ENCODE measurements at regions not wholly inside any gene's neighbourhood (a gene's known extent, or its start where the extent isn't known, plus 50 kb on each side); places are given as distances from the start of the nearest gene placed in this dataset.
"Not testable (repeated sequence)": the region's sequence is repeated elsewhere in the genome, so short reads cannot be mapped to it uniquely, and the experiment has no call there.

GRCh38 chr7:152594801-152595200 is 81.1 kb downstream of the XRCC2 start:
- H3K27ac ChIP-seq (ENCODE audit: low read depth, low read length) = no peak overlapping the region
- no peak overlapping the region for H2AFZ ChIP-seq (ENCODE audit: low read length, unreplicated experiment)
- no peak overlapping the region for H3K4me3 ChIP-seq (ENCODE audit: low read depth, low read length)
- no peaks in the 10 kb centered on the region for H3K27me3 ChIP-seq (ENCODE audit: insufficient read depth, low read length)
- H3K36me3 ChIP-seq (ENCODE audit: insufficient read depth, low read length) = no peaks in the 10 kb centered on the region
- H3K4me1 ChIP-seq (ENCODE audit: control insufficient read depth, insufficient read depth, low read length, unreplicated experiment) = no peaks in the 10 kb centered on the region
- no peaks in the 10 kb centered on the region for H3K79me2 ChIP-seq (ENCODE audit: control insufficient read depth, insufficient read depth, low read length, unreplicated experiment)

- H3K79me2 ChIP-seq (ENCODE audit: control insufficient read depth, insufficient read depth, low read length, unreplicated experiment) = no peaks in the 10 kb centered on the region
Observed at GRCh38 chr7:152591976-152592375, 84.0 kb downstream of the XRCC2 start.

DNA sequence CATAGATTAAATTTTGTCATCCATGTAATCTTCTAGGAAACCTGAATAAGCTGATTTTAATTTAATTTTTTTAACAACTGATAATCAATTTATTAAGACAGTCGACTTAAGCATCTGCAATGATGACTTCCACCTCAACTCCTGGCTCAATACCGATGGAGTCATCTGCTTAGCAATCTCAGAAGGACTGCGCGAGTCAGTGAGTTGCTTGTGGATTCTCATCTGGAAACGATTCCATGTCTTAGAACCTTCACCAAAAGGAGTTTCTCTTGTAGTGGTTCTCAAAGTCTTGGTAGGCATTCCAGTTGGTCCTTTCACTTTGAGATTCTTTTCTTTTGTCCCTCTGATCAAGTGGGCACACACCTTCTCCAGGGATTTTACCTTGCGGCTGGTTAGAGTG is 85.5 kb downstream of the XRCC2 start:
- no peaks in the 10 kb centered on the region for H3K27me3 ChIP-seq (ENCODE audit: insufficient read depth, low read length)
- H3K79me2 ChIP-seq (ENCODE audit: control insufficient read depth, insufficient read depth, low read length, unreplicated experiment) = no peaks in the 10 kb centered on the region
- H3K4me3 ChIP-seq (ENCODE audit: low read depth, low read length) = no peak overlapping the region
- no peak overlapping the region for H2AFZ ChIP-seq (ENCODE audit: low read length, unreplicated experiment)
- H3K36me3 ChIP-seq (ENCODE audit: insufficient read depth, low read length) = no peaks in the 10 kb centered on the region
- no peak overlapping the region for H3K27ac ChIP-seq (ENCODE audit: low read depth, low read length)
- H3K4me1 ChIP-seq (ENCODE audit: control insufficient read depth, insufficient read depth, low read length, unreplicated experiment) = no peaks in the 10 kb centered on the region

More at GRCh38 chr7:152591976-152592375, 84.0 kb downstream of the XRCC2 start:
- H2AFZ ChIP-seq (ENCODE audit: low read length, unreplicated experiment) = no peak overlapping the region
- no peaks in the 10 kb centered on the region for H3K27me3 ChIP-seq (ENCODE audit: insufficient read depth, low read length)
- H3K36me3 ChIP-seq (ENCODE audit: insufficient read depth, low read length) = no peaks in the 10 kb centered on the region
- H3K4me3 ChIP-seq (ENCODE audit: low read depth, low read length) = no peak overlapping the region
- H3K4me1 ChIP-seq (ENCODE audit: control insufficient read depth, insufficient read depth, low read length, unreplicated experiment) = no peaks in the 10 kb centered on the region
- H3K27ac ChIP-seq (ENCODE audit: low read depth, low read length) = no peak overlapping the region

GRCh38 chr7:152589821-152590220 is 86.1 kb downstream of the XRCC2 start:
- not testable (repeated sequence) for H3K4me3 ChIP-seq (ENCODE audit: low read depth, low read length); H3K79me2 ChIP-seq (ENCODE audit: control insufficient read depth, insufficient read depth, low read length, unreplicated experiment); H3K27ac ChIP-seq (ENCODE audit: low read depth, low read length); H3K36me3 ChIP-seq (ENCODE audit: insufficient read depth, low read length); H3K4me1 ChIP-seq (ENCODE audit: control insufficient read depth, insufficient read depth, low read length, unreplicated experiment); H3K27me3 ChIP-seq (ENCODE audit: insufficient read depth, low read length); H2AFZ ChIP-seq (ENCODE audit: low read length, unreplicated experiment)

- Histone ChIP-seq H3K36me3 (ENCODE audit: insufficient read depth, low read length) (no peaks in the 10 kb centered on the region), H3K4me3 (ENCODE audit: low read depth, low read length) (no peak overlapping the region), H3K79me2 (ENCODE audit: control insufficient read depth, insufficient read depth, low read length, unreplicated experiment) (no peaks in the 10 kb centered on the region), H3K27ac (ENCODE audit: low read depth, low read length) (0 out of 2 replicates have a peak overlapping the region, but pooled peaks have one; percentile 0), H3K4me1 (ENCODE audit: control insufficient read depth, insufficient read depth, low read length, unreplicated experiment) (no peaks in the 10 kb centered on the region), H2AFZ (ENCODE audit: low read length, unreplicated experiment) (no peak overlapping the region), H3K27me3 (ENCODE audit: insufficient read depth, low read length) (no peaks in the 10 kb centered on the region)
Observed at GRCh38 chr7:152588350-152588749, 87.6 kb downstream of the XRCC2 start.

DNA sequence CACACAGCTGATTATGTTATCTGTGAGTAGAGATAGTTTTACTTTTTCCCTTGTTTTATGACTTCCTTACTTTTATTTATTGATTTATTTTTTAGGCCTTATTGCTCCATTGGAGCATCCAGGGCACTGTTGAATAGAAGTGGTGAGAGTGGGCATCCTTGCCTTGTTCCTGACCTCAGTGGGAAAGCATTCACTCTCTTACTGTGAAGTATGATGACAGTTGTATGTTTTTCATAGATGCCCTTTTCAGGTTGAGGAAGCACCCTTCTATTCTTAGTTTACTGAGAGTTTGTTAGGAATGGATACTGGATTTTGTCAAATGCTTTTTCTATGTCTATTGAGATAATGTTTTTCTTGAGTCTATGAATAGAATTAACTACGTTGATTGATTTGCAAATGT is 88.6 kb downstream of the XRCC2 start:
- H3K4me3 ChIP-seq (ENCODE audit: low read depth, low read length) = no peak overlapping the region
- no peak overlapping the region for H2AFZ ChIP-seq (ENCODE audit: low read length, unreplicated experiment)
- H3K27me3 ChIP-seq (ENCODE audit: insufficient read depth, low read length) = no peaks in the 10 kb centered on the region
- no peaks in the 10 kb centered on the region for H3K4me1 ChIP-seq (ENCODE audit: control insufficient read depth, insufficient read depth, low read length, unreplicated experiment)
- H3K36me3 ChIP-seq (ENCODE audit: insufficient read depth, low read length) = no peaks in the 10 kb centered on the region
- no peak overlapping the region for H3K27ac ChIP-seq (ENCODE audit: low read depth, low read length)
- H3K79me2 ChIP-seq (ENCODE audit: control insufficient read depth, insufficient read depth, low read length, unreplicated experiment) = no peaks in the 10 kb centered on the region

DNA sequence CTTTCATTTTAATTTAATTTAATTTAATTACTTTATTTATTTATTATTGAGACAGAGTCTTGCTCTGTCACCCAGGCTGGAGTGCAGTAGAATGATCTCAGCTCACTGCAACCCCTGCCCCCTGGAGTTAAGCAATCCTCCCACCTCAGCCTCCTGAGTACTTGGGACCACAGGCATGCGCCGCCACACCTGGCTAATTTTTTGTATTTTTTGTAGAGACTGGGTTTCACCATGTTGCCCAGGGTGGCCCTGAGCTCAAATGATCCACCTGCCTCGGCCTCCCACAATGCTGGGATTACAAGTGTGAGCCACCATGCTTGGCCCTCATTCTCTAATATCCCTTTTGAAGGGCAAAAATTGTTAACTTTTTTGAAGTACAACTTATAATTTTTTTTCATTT is 92.9 kb downstream of the XRCC2 start:
- Histone ChIP-seq H3K4me1 (ENCODE audit: control insufficient read depth, insufficient read depth, low read length, unreplicated experiment) (no peaks in the 10 kb centered on the region), H3K27me3 (ENCODE audit: insufficient read depth, low read length) (no peaks in the 10 kb centered on the region), H3K79me2 (ENCODE audit: control insufficient read depth, insufficient read depth, low read length, unreplicated experiment) (no peaks in the 10 kb centered on the region), H3K27ac (ENCODE audit: low read depth, low read length) (no peak overlapping the region), H3K4me3 (ENCODE audit: low read depth, low read length) (no peak overlapping the region), H2AFZ (ENCODE audit: low read length, unreplicated experiment) (no peak overlapping the region), H3K36me3 (ENCODE audit: insufficient read depth, low read length) (no peaks in the 10 kb centered on the region)

DNA sequence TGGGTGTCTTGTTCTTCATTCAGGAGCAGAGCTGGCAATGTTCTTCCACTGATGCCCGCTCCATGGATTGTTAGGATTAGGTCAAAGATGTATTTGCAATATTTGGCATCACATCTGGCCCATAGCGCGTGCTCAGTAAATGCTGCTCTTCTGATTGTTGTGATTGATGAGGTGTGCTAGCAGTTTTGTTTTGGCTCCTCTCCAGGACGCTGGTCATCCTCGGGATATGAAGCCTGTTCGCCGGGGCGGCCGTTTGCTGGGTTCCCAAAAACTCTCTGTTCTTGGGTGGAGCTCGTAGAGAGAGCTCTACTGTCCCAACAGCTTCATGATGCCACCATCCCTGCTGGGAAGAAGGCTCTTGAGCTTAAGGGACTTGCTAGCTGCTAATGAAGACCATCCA is 96.9 kb downstream of the XRCC2 start:
- H3K27ac ChIP-seq (ENCODE audit: low read depth, low read length) = no peak overlapping the region
- no peaks in the 10 kb centered on the region for H3K36me3 ChIP-seq (ENCODE audit: insufficient read depth, low read length)
- no peaks in the 10 kb centered on the region for H3K4me1 ChIP-seq (ENCODE audit: control insufficient read depth, insufficient read depth, low read length, unreplicated experiment)
- no peak overlapping the region for H3K4me3 ChIP-seq (ENCODE audit: low read depth, low read length)
- no peak overlapping the region for H2AFZ ChIP-seq (ENCODE audit: low read length, unreplicated experiment)
- no peaks in the 10 kb centered on the region for H3K27me3 ChIP-seq (ENCODE audit: insufficient read depth, low read length)
- H3K79me2 ChIP-seq (ENCODE audit: control insufficient read depth, insufficient read depth, low read length, unreplicated experiment) = no peaks in the 10 kb centered on the region

DNA sequence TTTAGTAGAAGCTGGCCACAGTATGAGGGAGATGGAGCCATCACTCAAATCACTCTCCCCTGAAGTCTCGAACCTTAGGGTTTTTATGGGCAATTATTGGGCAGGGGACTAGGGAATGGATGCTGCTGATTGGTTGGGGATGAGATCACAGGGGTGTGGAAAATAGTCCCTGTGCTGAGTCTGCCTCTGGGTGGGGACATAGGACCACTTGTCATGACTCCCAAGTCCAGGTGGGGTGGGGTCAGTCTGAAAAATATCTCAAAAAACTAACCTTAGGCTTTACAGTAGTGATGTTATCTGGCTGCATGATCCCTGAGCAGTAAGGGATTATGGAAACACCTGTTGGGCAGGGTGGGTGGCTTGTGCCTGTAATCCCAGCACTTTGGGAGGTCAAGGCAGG is 98.6 kb downstream of the XRCC2 start:
- H3K36me3 ChIP-seq (ENCODE audit: insufficient read depth, low read length) = no peaks in the 10 kb centered on the region
- H3K79me2 ChIP-seq (ENCODE audit: control insufficient read depth, insufficient read depth, low read length, unreplicated experiment) = no peaks in the 10 kb centered on the region
- H3K4me1 ChIP-seq (ENCODE audit: control insufficient read depth, insufficient read depth, low read length, unreplicated experiment) = no peaks in the 10 kb centered on the region
- H3K27me3 ChIP-seq (ENCODE audit: insufficient read depth, low read length) = no peaks in the 10 kb centered on the region
- H2AFZ ChIP-seq (ENCODE audit: low read length, unreplicated experiment) = no peak overlapping the region
- H3K27ac ChIP-seq (ENCODE audit: low read depth, low read length) = no peak overlapping the region
- no peak overlapping the region for H3K4me3 ChIP-seq (ENCODE audit: low read depth, low read length)

- Histone ChIP-seq H3K36me3 (ENCODE audit: insufficient read depth, low read length) (no peaks in the 10 kb centered on the region), H3K27ac (ENCODE audit: low read depth, low read length) (no peak overlapping the region), H3K4me1 (ENCODE audit: control insufficient read depth, insufficient read depth, low read length, unreplicated experiment) (no peaks in the 10 kb centered on the region), H3K4me3 (ENCODE audit: low read depth, low read length) (no peak overlapping the region), H2AFZ (ENCODE audit: low read length, unreplicated experiment) (no peak overlapping the region), H3K79me2 (ENCODE audit: control insufficient read depth, insufficient read depth, low read length, unreplicated experiment) (no peaks in the 10 kb centered on the region), H3K27me3 (ENCODE audit: insufficient read depth, low read length) (no peaks in the 10 kb centered on the region)
Observed at GRCh38 chr7:152574892-152575548, 100.9 kb downstream of the XRCC2 start.

DNA sequence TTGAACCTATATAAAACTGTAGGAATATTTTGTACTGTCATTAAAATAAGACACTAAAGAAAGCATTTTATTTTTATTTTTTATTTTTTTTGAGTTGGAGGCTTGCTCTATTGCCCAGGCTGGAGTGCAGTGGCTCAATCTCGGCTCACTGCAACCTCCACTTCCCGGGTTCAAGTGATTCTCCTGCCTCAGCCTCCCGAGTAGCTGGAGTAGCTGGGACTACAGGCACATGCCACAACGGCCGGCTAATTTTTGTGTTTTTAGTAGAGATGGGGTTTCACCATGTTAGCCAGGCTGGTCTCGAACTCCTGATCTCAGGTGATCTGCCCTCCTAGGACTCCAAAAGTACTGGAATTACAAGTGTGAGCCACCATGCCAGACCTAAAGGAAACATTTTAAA is 102.8 kb downstream of the XRCC2 start:
- H3K27me3 ChIP-seq (ENCODE audit: insufficient read depth, low read length); H3K4me3 ChIP-seq (ENCODE audit: low read depth, low read length); H2AFZ ChIP-seq (ENCODE audit: low read length, unreplicated experiment); H3K4me1 ChIP-seq (ENCODE audit: control insufficient read depth, insufficient read depth, low read length, unreplicated experiment); H3K36me3 ChIP-seq (ENCODE audit: insufficient read depth, low read length); H3K27ac ChIP-seq (ENCODE audit: low read depth, low read length); H3K79me2 ChIP-seq (ENCODE audit: control insufficient read depth, insufficient read depth, low read length, unreplicated experiment): not testable (repeated sequence)

Data from ACC112 (cell line).